OCI-M1 (cell line): ENCODE measurements at regions not wholly inside any gene's neighbourhood (a gene's known extent, or its start where the extent isn't known, plus 50 kb on each side); places are given as distances from the start of the nearest gene placed in this dataset.
A peak's percentile ranks its signal among the peaks of the same experiment; 100 is the strongest.

Experiments used
- DNase-seq: peaks from one replicate; lab custom pipeline; 2025; lab: John Stamatoyannopoulos, UW

- peak; percentile 52 for DNase-seq
Observed at GRCh38 chr13:79780240-79780639, 299.3 kb downstream of the NDFIP2 start.

GRCh38 chr13:79779761-79780160 is 298.8 kb downstream of the NDFIP2 start:
- peak; percentile 61 for DNase-seq

GRCh38 chr13:79778741-79779460 is 297.9 kb downstream of the NDFIP2 start:
- no peak for DNase-seq

GRCh38 chr13:79777504-79777903 is 296.5 kb downstream of the NDFIP2 start:
- no peak for DNase-seq

GRCh38 chr13:79776531-79777295 is 295.8 kb downstream of the NDFIP2 start:
- peak; percentile 75 for DNase-seq

- DNase-seq, result peak; percentile 82
Observed at GRCh38 chr13:79775830-79776229, 294.9 kb downstream of the NDFIP2 start.

GRCh38 chr13:79772811-79773210 is 291.9 kb downstream of the NDFIP2 start:
- DNase-seq, result no peak

- no peak for DNase-seq
Observed at GRCh38 chr13:79771493-79771892, 290.5 kb downstream of the NDFIP2 start.

- DNase-seq, result no peak
Observed at GRCh38 chr13:79770056-79770455, 289.1 kb downstream of the NDFIP2 start.

GRCh38 chr13:79767126-79767525 is 286.2 kb downstream of the NDFIP2 start:
- no peak for DNase-seq

- no peak for DNase-seq
Observed at GRCh38 chr13:79765331-79765730, 284.4 kb downstream of the NDFIP2 start.

GRCh38 chr13:79749984-79750551 is 269.1 kb downstream of the NDFIP2 start:
- no peak for DNase-seq

- DNase-seq, result no peak
Observed at GRCh38 chr13:79749566-79749965, 268.6 kb downstream of the NDFIP2 start.

GRCh38 chr13:79745081-79745480 is 264.1 kb downstream of the NDFIP2 start:
- no peak for DNase-seq

GRCh38 chr13:79742923-79743322 is 262.0 kb downstream of the NDFIP2 start:
- no peak for DNase-seq

- DNase-seq, result no peak
Observed at GRCh38 chr13:79740991-79741390, 260.0 kb downstream of the NDFIP2 start.

GRCh38 chr13:79736356-79736755 is 255.4 kb downstream of the NDFIP2 start:
- no peak for DNase-seq

GRCh38 chr13:79735228-79735627 is 254.3 kb downstream of the NDFIP2 start:
- no peak for DNase-seq

GRCh38 chr13:79727086-79727485 is 246.1 kb downstream of the NDFIP2 start:
- DNase-seq, result no peak

- DNase-seq, result no peak
Observed at GRCh38 chr13:79725841-79726240, 244.9 kb downstream of the NDFIP2 start.

GRCh38 chr13:79724348-79725103 is 243.6 kb downstream of the NDFIP2 start:
- DNase-seq, result no peak

- DNase-seq, result no peak
Observed at GRCh38 chr13:79723519-79724024, 242.6 kb downstream of the NDFIP2 start.
